Calu3 (cell line): ENCODE measurements at regions not wholly inside any gene's neighbourhood (a gene's known extent, or its start where the extent isn't known, plus 50 kb on each side); places are given as distances from the start of the nearest gene placed in this dataset.

Experiments used
- BruUV-seq: library from RNA; stranded (reverse); fragments of 400-500 nt; replicated peaks from 2 replicates; lab custom pipeline; 2021; lab: Mats Ljungman, UMichigan
- CTCF ChIA-PET: fragments of 300-600 bp; sonication (Branson Sonifier 250); formaldehyde crosslinking; loops from one replicate; lab custom pipeline; 2022; ENCODE audit warnings: antibody characterized with exemption; lab: Charles Lee
- DNase-seq: peaks from one replicate; pipeline ENCODE4 v3.0.0; 2022
- H3K27ac Mint-ChIP-seq: one replicate; pipeline ENCODE4 v1.8.0; 2022; ENCODE audit warnings: mixed read lengths; ENCODE audit not compliant: unreplicated experiment
- H3K27me3 Mint-ChIP-seq: one replicate; pipeline ENCODE4 v1.8.0; 2022; ENCODE audit warnings: mixed read lengths; ENCODE audit not compliant: unreplicated experiment
- H3K36me3 Mint-ChIP-seq: one replicate; pipeline ENCODE4 v1.8.0; 2022; ENCODE audit warnings: mild to moderate bottlenecking, moderate library complexity, mixed read lengths; ENCODE audit not compliant: insufficient read depth, unreplicated experiment
- H3K4me1 Mint-ChIP-seq: one replicate; pipeline ENCODE4 v1.8.0; 2022; ENCODE audit warnings: mild to moderate bottlenecking, low read depth, mixed read lengths; ENCODE audit not compliant: unreplicated experiment
- H3K4me3 Mint-ChIP-seq: one replicate; pipeline ENCODE4 v1.8.0; 2022; ENCODE audit warnings: mild to moderate bottlenecking, low read depth, moderate library complexity, mixed read lengths; ENCODE audit not compliant: unreplicated experiment
- H3K9me3 Mint-ChIP-seq: one replicate; pipeline ENCODE4 v1.8.0; 2022; ENCODE audit warnings: low read depth, mixed read lengths; ENCODE audit not compliant: unreplicated experiment
- intact Hi-C: fragments of 100-400 bp; cut with micrococcal nuclease; formaldehyde crosslinking; loops from one replicate; pipeline ENCODE4 v1.10.0; 2022; ENCODE audit not compliant: unreplicated experiment
- TF ChIP-seq, protein P1 (sequence below): fragments of 200-600 bp; IDR thresholded peaks from one replicate; pipeline ENCODE4 v1.8.0; 2022; ENCODE audit warnings: antibody characterized with exemption; ENCODE audit not compliant: unreplicated experiment

- TF ChIP-seq, protein P1, sequence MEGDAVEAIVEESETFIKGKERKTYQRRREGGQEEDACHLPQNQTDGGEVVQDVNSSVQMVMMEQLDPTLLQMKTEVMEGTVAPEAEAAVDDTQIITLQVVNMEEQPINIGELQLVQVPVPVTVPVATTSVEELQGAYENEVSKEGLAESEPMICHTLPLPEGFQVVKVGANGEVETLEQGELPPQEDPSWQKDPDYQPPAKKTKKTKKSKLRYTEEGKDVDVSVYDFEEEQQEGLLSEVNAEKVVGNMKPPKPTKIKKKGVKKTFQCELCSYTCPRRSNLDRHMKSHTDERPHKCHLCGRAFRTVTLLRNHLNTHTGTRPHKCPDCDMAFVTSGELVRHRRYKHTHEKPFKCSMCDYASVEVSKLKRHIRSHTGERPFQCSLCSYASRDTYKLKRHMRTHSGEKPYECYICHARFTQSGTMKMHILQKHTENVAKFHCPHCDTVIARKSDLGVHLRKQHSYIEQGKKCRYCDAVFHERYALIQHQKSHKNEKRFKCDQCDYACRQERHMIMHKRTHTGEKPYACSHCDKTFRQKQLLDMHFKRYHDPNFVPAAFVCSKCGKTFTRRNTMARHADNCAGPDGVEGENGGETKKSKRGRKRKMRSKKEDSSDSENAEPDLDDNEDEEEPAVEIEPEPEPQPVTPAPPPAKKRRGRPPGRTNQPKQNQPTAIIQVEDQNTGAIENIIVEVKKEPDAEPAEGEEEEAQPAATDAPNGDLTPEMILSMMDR = no peak
- DNase-seq = no peak
- CTCF ChIA-PET = no interaction called here
- H3K4me3 Mint-ChIP-seq = no peak overlapping the region
- no peaks in the 10 kb centered on the region for H3K4me1 Mint-ChIP-seq
- H3K9me3 Mint-ChIP-seq = no peaks in the 10 kb centered on the region
- H3K27ac Mint-ChIP-seq = no peak overlapping the region
- no TSS peak for BruUV-seq
- peaks cover 90% of the 10 kb centered on the region for H3K27me3 Mint-ChIP-seq
- intact Hi-C loops = no loop called here
- H3K36me3 Mint-ChIP-seq = no peaks in the 10 kb centered on the region
These were observed 157.8 kb downstream of the ATG4C start for GRCh38 chr1:62941780-62942179.

- CTCF ChIA-PET = no interaction called here
- BruUV-seq = no TSS peak
- Mint-ChIP-seq H3K27ac (no peak overlapping the region), H3K36me3 (no peaks in the 10 kb centered on the region), H3K4me3 (no peak overlapping the region), H3K4me1 (no peaks in the 10 kb centered on the region), H3K9me3 (no peaks in the 10 kb centered on the region), H3K27me3 (peaks cover 76% of the 10 kb centered on the region)
- TF ChIP-seq, protein P1 = no peak
- DNase-seq = no peak
- intact Hi-C loops = no loop called here
These were observed 162.6 kb downstream of the ATG4C start for GRCh38 chr1:62946511-62946910.

DNA sequence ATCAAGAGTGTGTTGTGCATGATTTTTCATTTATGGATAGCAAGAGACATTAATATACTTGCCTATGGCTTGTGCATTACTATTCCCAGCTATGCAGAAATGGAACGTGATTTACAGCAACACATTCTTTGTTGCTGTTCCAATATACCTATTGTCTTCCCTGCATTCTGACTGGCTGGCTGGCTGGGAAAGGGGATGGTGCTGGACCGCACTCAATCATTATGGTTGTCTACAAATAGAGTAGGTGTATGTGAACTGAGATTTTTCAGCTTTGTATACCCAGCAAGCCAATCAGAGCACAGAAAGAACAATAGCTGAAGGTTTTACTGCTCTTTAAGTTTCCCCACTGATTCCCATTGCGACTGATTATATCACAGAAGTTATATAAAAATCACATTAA lies 167.5 kb downstream of the ATG4C start:
- H3K4me3 Mint-ChIP-seq = no peak overlapping the region
- no peak overlapping the region for H3K27ac Mint-ChIP-seq
- H3K9me3 Mint-ChIP-seq = no peaks in the 10 kb centered on the region
- peaks cover 38% of the 10 kb centered on the region for H3K27me3 Mint-ChIP-seq
- no peaks in the 10 kb centered on the region for H3K4me1 Mint-ChIP-seq
- no peaks in the 10 kb centered on the region for H3K36me3 Mint-ChIP-seq
- intact Hi-C loops = no loop called here
- TF ChIP-seq, protein P1 = no peak
- DNase-seq = no peak
- no TSS peak for BruUV-seq
- CTCF ChIA-PET = no interaction called here

DNA sequence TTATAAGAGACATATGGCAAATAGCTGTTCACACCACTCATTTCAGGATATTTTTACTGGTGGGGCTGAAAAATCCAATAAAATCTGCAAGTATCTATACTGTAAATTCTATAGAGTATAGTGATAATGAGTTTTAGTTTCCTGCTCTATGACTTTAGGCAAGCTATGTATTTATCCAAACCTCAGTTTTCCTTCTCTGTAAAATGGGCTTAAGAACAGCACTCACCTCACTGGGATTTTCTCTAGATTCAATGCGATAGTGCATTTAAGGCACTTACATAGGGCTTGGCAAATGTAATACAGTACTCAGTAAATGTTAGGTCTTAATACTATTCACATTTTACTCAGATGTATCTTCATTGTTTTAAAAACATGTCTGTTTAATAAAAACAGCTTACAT lies 168.7 kb downstream of the ATG4C start:
- CTCF ChIA-PET = no interaction called here
- intact Hi-C loops = no loop called here
- no TSS peak for BruUV-seq
- H3K9me3 Mint-ChIP-seq = no peaks in the 10 kb centered on the region
- DNase-seq = no peak
- H3K36me3 Mint-ChIP-seq = no peaks in the 10 kb centered on the region
- H3K4me1 Mint-ChIP-seq = no peaks in the 10 kb centered on the region
- no peak overlapping the region for H3K27ac Mint-ChIP-seq
- H3K27me3 Mint-ChIP-seq = peaks cover 38% of the 10 kb centered on the region
- TF ChIP-seq, protein P1 = no peak
- H3K4me3 Mint-ChIP-seq = no peak overlapping the region

DNA sequence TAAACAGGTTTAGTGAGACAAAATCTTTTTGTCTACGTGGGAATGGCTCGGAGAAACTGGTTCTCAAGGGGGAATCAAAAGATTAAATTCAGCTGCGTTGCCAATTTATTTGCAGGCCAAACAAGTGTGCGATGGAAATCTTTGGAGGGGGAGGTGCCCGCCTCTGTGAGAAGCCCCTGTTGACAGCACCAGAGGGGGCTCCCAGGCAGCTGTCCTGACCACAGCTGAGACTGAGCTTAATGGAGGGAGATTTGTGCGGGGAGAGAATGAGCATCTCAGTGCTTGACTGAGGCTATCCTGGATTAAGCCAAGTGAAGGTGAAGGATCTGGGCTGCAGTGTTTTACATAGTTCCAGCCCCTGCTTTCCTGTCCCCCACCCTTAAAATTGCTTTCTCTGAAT lies 169.7 kb downstream of the ATG4C start:
- no peaks in the 10 kb centered on the region for H3K36me3 Mint-ChIP-seq
- no peak for DNase-seq
- TF ChIP-seq, protein P1 = no peak
- BruUV-seq = no TSS peak
- peaks cover 29% of the 10 kb centered on the region for H3K27me3 Mint-ChIP-seq
- intact Hi-C loops = no loop called here
- H3K27ac Mint-ChIP-seq = no peak overlapping the region
- H3K4me1 Mint-ChIP-seq = no peaks in the 10 kb centered on the region
- H3K9me3 Mint-ChIP-seq = no peaks in the 10 kb centered on the region
- CTCF ChIA-PET = no interaction called here
- H3K4me3 Mint-ChIP-seq = no peak overlapping the region
